A204.1 (cell line): ENCODE measurements at regions not wholly inside any gene's neighbourhood (a gene's known extent, or its start where the extent isn't known, plus 50 kb on each side); places are given as distances from the start of the nearest gene placed in this dataset.
"Not testable (repeated sequence)": the region's sequence is repeated elsewhere in the genome, so short reads cannot be mapped to it uniquely, and the experiment has no call there.

Source experiments
- FAIRE-seq: peaks from 2 replicates; lab custom pipeline; 2012; peaks lifted over from hg19 to GRCh38; lab: Jason Lieb, UNC

- FAIRE-seq = no peak
Measured at GRCh38 chr1:218874801-218875400, 298.8 kb upstream of the LYPLAL1 start.

GRCh38 chr1:218878369-218878768 is 295.3 kb upstream of the LYPLAL1 start:
- no peak for FAIRE-seq

GRCh38 chr1:218880484-218881060 is 293.1 kb upstream of the LYPLAL1 start:
- FAIRE-seq = no peak

- FAIRE-seq = no peak
Measured at GRCh38 chr1:218882454-218882853, 291.2 kb upstream of the LYPLAL1 start.

GRCh38 chr1:218886101-218886871 is 287.4 kb upstream of the LYPLAL1 start:
- FAIRE-seq = no peak

GRCh38 chr1:218887141-218887925 is 286.3 kb upstream of the LYPLAL1 start:
- FAIRE-seq = no peak

GRCh38 chr1:218890451-218890850 is 283.2 kb upstream of the LYPLAL1 start:
- no peak for FAIRE-seq

- no peak for FAIRE-seq
Measured at GRCh38 chr1:218891577-218891976, 282.1 kb upstream of the LYPLAL1 start.

- no peak for FAIRE-seq
Measured at GRCh38 chr1:218895064-218895587, 278.6 kb upstream of the LYPLAL1 start.

GRCh38 chr1:218896202-218896601 is 277.5 kb upstream of the LYPLAL1 start:
- no peak for FAIRE-seq

GRCh38 chr1:218898921-218899320 is 274.8 kb upstream of the LYPLAL1 start:
- FAIRE-seq = no peak

- FAIRE-seq = no peak
Measured at GRCh38 chr1:218900615-218901014, 273.1 kb upstream of the LYPLAL1 start.

GRCh38 chr1:218904416-218904815 is 269.3 kb upstream of the LYPLAL1 start:
- FAIRE-seq = no peak

GRCh38 chr1:218916720-218917119 is 257.0 kb upstream of the LYPLAL1 start:
- no peak for FAIRE-seq

GRCh38 chr1:218917656-218918055 is 256.0 kb upstream of the LYPLAL1 start:
- FAIRE-seq = no peak

- no peak for FAIRE-seq
Measured at GRCh38 chr1:218925777-218926176, 247.9 kb upstream of the LYPLAL1 start.

GRCh38 chr1:218926631-218927030 is 247.0 kb upstream of the LYPLAL1 start:
- no peak for FAIRE-seq

- no peak for FAIRE-seq
Measured at GRCh38 chr1:218930000-218930399, 243.7 kb upstream of the LYPLAL1 start.

GRCh38 chr1:218930472-218931241 is 243.0 kb upstream of the LYPLAL1 start:
- no peak for FAIRE-seq

- no peak for FAIRE-seq
Measured at GRCh38 chr1:218931324-218931723, 242.4 kb upstream of the LYPLAL1 start.

GRCh38 chr1:218933513-218933912 is 240.2 kb upstream of the LYPLAL1 start:
- FAIRE-seq = no peak

GRCh38 chr1:218935408-218935807 is 238.3 kb upstream of the LYPLAL1 start:
- not testable (repeated sequence) for FAIRE-seq
